ENCODE measurements at regions not wholly inside any gene's neighbourhood (a gene's known extent, or its start where the extent isn't known, plus 50 kb on each side); places are given as distances from the start of the nearest gene placed in this dataset.

GRCh38 chr5:113678924-113679575 is 165.6 kb downstream of the YTHDC2 start:
- Mint-ChIP-seq H3K27me3 (ENCODE audit: insufficient read depth, unreplicated experiment) (no peaks in the 10 kb centered on the region), H3K4me3 (ENCODE audit: unreplicated experiment) (no peak overlapping the region), H3K36me3 (ENCODE audit: insufficient read depth, unreplicated experiment) (no peaks in the 10 kb centered on the region), H3K4me1 (ENCODE audit: insufficient read depth, unreplicated experiment) (no peaks in the 10 kb centered on the region), H3K27ac (ENCODE audit: low read depth, unreplicated experiment) (no peak overlapping the region), H3K9me3 (ENCODE audit: unreplicated experiment) (no peaks in the 10 kb centered on the region)
- intact Hi-C loops (cut with micrococcal nuclease): loop anchor here (1.0 to 5.0 kb wide), 4 partner anchors 678 to 1388 kb away; no protein-coding TSS in a partner anchor
- ChIA-PET POLR2A (no interaction called here), CTCF (interaction anchor here (0.6 to 12.7 kb wide), 37 partner anchors 8 to 1563 kb away, joined by 3 to 151 read pairs (median 4); no protein-coding TSS in a partner anchor)
- peak; percentile 71 for TF ChIP-seq CTCF (IDR thresholded peaks at IDR 0.05; ENCODE audit: unreplicated experiment)
- DNase-seq (ENCODE audit: unreplicated experiment): peak; percentile 70
- BruUV-seq (replicated peaks): no TSS peak

GRCh38 chr5:113680534-113680933 is 167.0 kb downstream of the YTHDC2 start:
- no peak overlapping the region for H3K27ac Mint-ChIP-seq (ENCODE audit: low read depth, unreplicated experiment)
- peaks cover 11% of the 10 kb centered on the region for H3K27me3 Mint-ChIP-seq (ENCODE audit: insufficient read depth, unreplicated experiment)
- no peak for TF ChIP-seq CTCF (IDR thresholded peaks at IDR 0.05; ENCODE audit: unreplicated experiment)
- CTCF ChIA-PET: interaction anchor here (0.8 to 12.7 kb wide), 13 partner anchors 13 to 1562 kb away, joined by 3 to 151 read pairs (median 4); no protein-coding TSS in a partner anchor
- no peak for DNase-seq (ENCODE audit: unreplicated experiment)
- H3K4me1 Mint-ChIP-seq (ENCODE audit: insufficient read depth, unreplicated experiment): no peaks in the 10 kb centered on the region
- POLR2A ChIA-PET: no interaction called here
- no peak overlapping the region for H3K4me3 Mint-ChIP-seq (ENCODE audit: unreplicated experiment)
- BruUV-seq (replicated peaks): no TSS peak
- H3K9me3 Mint-ChIP-seq (ENCODE audit: unreplicated experiment): no peaks in the 10 kb centered on the region
- intact Hi-C loops (cut with micrococcal nuclease): loop anchor here (5.0 kb wide), 1 partner anchor 627 kb away; no protein-coding TSS in a partner anchor
- no peaks in the 10 kb centered on the region for H3K36me3 Mint-ChIP-seq (ENCODE audit: insufficient read depth, unreplicated experiment)

GRCh38 chr5:113682497-113683136 is 169.1 kb downstream of the YTHDC2 start:
- DNase-seq (ENCODE audit: unreplicated experiment): peak; percentile 6
- CTCF ChIA-PET: interaction anchor here (0.6 to 12.7 kb wide), 4 partner anchors 68 to 1505 kb away, joined by 3 to 151 read pairs (median 4); no protein-coding TSS in a partner anchor
- no TSS peak for BruUV-seq (replicated peaks)

More at GRCh38 chr5:113682497-113683136, 169.1 kb downstream of the YTHDC2 start:
- POLR2A ChIA-PET: no interaction called here
- intact Hi-C loops (cut with micrococcal nuclease): loop anchor here (5.0 kb wide), 1 partner anchor 625 kb away; no protein-coding TSS in a partner anchor
- H3K4me1 Mint-ChIP-seq (ENCODE audit: insufficient read depth, unreplicated experiment): no peaks in the 10 kb centered on the region
- no peak overlapping the region for H3K27ac Mint-ChIP-seq (ENCODE audit: low read depth, unreplicated experiment)
- H3K4me3 Mint-ChIP-seq (ENCODE audit: unreplicated experiment): no peak overlapping the region
- H3K9me3 Mint-ChIP-seq (ENCODE audit: unreplicated experiment): no peaks in the 10 kb centered on the region
- H3K27me3 Mint-ChIP-seq (ENCODE audit: insufficient read depth, unreplicated experiment): peaks cover 31% of the 10 kb centered on the region
- TF ChIP-seq CTCF (IDR thresholded peaks at IDR 0.05; ENCODE audit: unreplicated experiment): peak; percentile 21
- no peaks in the 10 kb centered on the region for H3K36me3 Mint-ChIP-seq (ENCODE audit: insufficient read depth, unreplicated experiment)
